ENCODE measurements at regions not wholly inside any gene's neighbourhood (a gene's known extent, or its start where the extent isn't known, plus 50 kb on each side); places are given as distances from the start of the nearest gene placed in this dataset.

DNA sequence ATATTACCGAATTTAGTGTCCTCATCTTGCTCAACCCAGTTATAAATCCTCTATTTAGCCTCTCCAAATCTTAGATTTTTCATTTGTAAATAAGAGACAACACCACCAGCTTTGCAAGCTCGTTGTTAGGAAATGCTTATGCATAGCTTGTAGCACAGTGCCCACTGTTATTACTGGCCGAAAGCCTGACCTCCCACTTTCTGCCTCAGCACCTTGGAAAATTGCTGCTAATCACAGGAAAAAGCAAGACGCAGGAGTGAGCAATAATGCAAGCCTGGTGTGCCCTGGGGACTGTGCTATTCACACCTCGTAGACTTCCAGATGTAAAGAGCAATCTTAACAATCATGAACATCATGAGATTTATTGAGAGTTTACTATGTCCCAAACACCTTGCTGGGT, 124.2 kb upstream of the ARL4C start:
- TF ChIP-seq POLR2A (IDR thresholded peaks at IDR 0.05) (no peak), EP300 (IDR thresholded peaks at IDR 0.05) (no peak)
- TF ChIP-seq, protein P1, sequence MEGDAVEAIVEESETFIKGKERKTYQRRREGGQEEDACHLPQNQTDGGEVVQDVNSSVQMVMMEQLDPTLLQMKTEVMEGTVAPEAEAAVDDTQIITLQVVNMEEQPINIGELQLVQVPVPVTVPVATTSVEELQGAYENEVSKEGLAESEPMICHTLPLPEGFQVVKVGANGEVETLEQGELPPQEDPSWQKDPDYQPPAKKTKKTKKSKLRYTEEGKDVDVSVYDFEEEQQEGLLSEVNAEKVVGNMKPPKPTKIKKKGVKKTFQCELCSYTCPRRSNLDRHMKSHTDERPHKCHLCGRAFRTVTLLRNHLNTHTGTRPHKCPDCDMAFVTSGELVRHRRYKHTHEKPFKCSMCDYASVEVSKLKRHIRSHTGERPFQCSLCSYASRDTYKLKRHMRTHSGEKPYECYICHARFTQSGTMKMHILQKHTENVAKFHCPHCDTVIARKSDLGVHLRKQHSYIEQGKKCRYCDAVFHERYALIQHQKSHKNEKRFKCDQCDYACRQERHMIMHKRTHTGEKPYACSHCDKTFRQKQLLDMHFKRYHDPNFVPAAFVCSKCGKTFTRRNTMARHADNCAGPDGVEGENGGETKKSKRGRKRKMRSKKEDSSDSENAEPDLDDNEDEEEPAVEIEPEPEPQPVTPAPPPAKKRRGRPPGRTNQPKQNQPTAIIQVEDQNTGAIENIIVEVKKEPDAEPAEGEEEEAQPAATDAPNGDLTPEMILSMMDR (IDR thresholded peaks at IDR 0.05): no peak

Data from suprapubic skin (tissue), 3 donors.